GM23248 (cell line): ENCODE measurements at regions not wholly inside any gene's neighbourhood (a gene's known extent, or its start where the extent isn't known, plus 50 kb on each side); places are given as distances from the start of the nearest gene placed in this dataset.

Source experiments
- EZH2 ChIP-seq: fragments of 200-600 bp; sonication (generic); IDR thresholded peaks from 2 replicates; pipeline ENCODE4 v1.6.1; 2018; ENCODE audit warnings: antibody characterized with exemption, mild to moderate bottlenecking; ENCODE audit not compliant: insufficient read depth, poor library complexity, severe bottlenecking
- EZH2phosphoT487 ChIP-seq: fragments of 200-600 bp; sonication (generic); IDR thresholded peaks from 2 replicates; pipeline ENCODE4 v1.6.1; 2018; ENCODE audit warnings: antibody characterized with exemption, moderate library complexity, mild to moderate bottlenecking, low read depth; ENCODE audit not compliant: insufficient read depth

- TF ChIP-seq EZH2 = no peak
- TF ChIP-seq EZH2phosphoT487 = no peak
These were observed 88.2 kb downstream of the GLUD2 start for GRCh38 chrX:121135488-121136207.
